GM18517 (cell line): ENCODE measurements at regions not wholly inside any gene's neighbourhood (a gene's known extent, or its start where the extent isn't known, plus 50 kb on each side); places are given as distances from the start of the nearest gene placed in this dataset.
"Not testable (repeated sequence)": the region's sequence is repeated elsewhere in the genome, so short reads cannot be mapped to it uniquely, and the experiment has no call there.

Experiments used
- ATAC-seq: cut with Tn5 transposase; IDR thresholded peaks from one replicate; pipeline ENCODE4 v1.9.1; 2021; ENCODE audit warnings: mild to moderate bottlenecking, moderate library complexity; ENCODE audit not compliant: unreplicated experiment

GRCh38 chr6:76275746-76276145 lies 203.3 kb upstream of the IMPG1 start:
- no peak for ATAC-seq

GRCh38 chr6:76264468-76264867 lies 192.0 kb upstream of the IMPG1 start:
- ATAC-seq: no peak

- ATAC-seq: no peak
Measured at GRCh38 chr6:76262240-76262639, 189.8 kb upstream of the IMPG1 start.

- no peak for ATAC-seq
Measured at GRCh38 chr6:76250666-76251065, 178.2 kb upstream of the IMPG1 start.

- ATAC-seq: no peak
Measured at GRCh38 chr6:76247527-76247926, 175.1 kb upstream of the IMPG1 start.

- ATAC-seq: no peak
Measured at GRCh38 chr6:76240092-76240491, 167.6 kb upstream of the IMPG1 start.

GRCh38 chr6:76230711-76231110 lies 158.2 kb upstream of the IMPG1 start:
- no peak for ATAC-seq

- ATAC-seq: no peak
Measured at GRCh38 chr6:76222189-76222588, 149.7 kb upstream of the IMPG1 start.

- ATAC-seq: peak; percentile 54
Measured at GRCh38 chr6:76221525-76221924, 149.1 kb upstream of the IMPG1 start.

- ATAC-seq: no peak
Measured at GRCh38 chr6:76220805-76221204, 148.3 kb upstream of the IMPG1 start.

GRCh38 chr6:76217606-76218005 lies 145.1 kb upstream of the IMPG1 start:
- ATAC-seq: no peak

- ATAC-seq: no peak
Measured at GRCh38 chr6:76214546-76214945, 142.1 kb upstream of the IMPG1 start.

- ATAC-seq: no peak
Measured at GRCh38 chr6:76174722-76175121, 102.3 kb upstream of the IMPG1 start.

GRCh38 chr6:76166874-76167273 lies 94.4 kb upstream of the IMPG1 start:
- no peak for ATAC-seq

- no peak for ATAC-seq
Measured at GRCh38 chr6:76166297-76166696, 93.8 kb upstream of the IMPG1 start.

- ATAC-seq: no peak
Measured at GRCh38 chr6:76165471-76166221, 93.2 kb upstream of the IMPG1 start.

GRCh38 chr6:76162811-76163210 lies 90.3 kb upstream of the IMPG1 start:
- ATAC-seq: no peak

GRCh38 chr6:76157800-76158199 lies 85.3 kb upstream of the IMPG1 start:
- ATAC-seq: not testable (repeated sequence)

- ATAC-seq: no peak
Measured at GRCh38 chr6:76135481-76135880, 63.0 kb upstream of the IMPG1 start.

GRCh38 chr6:76134651-76135050 lies 62.2 kb upstream of the IMPG1 start:
- ATAC-seq: no peak

- ATAC-seq: no peak
Measured at GRCh38 chr6:76124018-76124417, 51.6 kb upstream of the IMPG1 start.
